Fibroblast of mammary gland (primary cell): ENCODE measurements at regions not wholly inside any gene's neighbourhood (a gene's known extent, or its start where the extent isn't known, plus 50 kb on each side); places are given as distances from the start of the nearest gene placed in this dataset.
A peak's percentile ranks its signal among the peaks of the same experiment; 100 is the strongest.
"Not testable (repeated sequence)": the region's sequence is repeated elsewhere in the genome, so short reads cannot be mapped to it uniquely, and the experiment has no call there.

Experiments
- DNase-seq: peaks from one replicate; pipeline ENCODE4 v3.0.0-alpha.2; 2010; ENCODE audit warnings: low read depth
- H3K4me3 ChIP-seq: 2 replicates; pipeline ENCODE4 v1.5.1; 2011; ENCODE audit warnings: low read depth, mild to moderate bottlenecking, low read length, moderate library complexity; ENCODE audit not compliant: control insufficient read depth
- TF ChIP-seq, protein P1 (sequence below): conservative IDR thresholded peaks from 2 replicates; pipeline ENCODE4 v1.5.1; 2011; ENCODE audit warnings: low read depth, low read length, inconsistent platforms; ENCODE audit not compliant: control insufficient read depth, insufficient read depth

DNA sequence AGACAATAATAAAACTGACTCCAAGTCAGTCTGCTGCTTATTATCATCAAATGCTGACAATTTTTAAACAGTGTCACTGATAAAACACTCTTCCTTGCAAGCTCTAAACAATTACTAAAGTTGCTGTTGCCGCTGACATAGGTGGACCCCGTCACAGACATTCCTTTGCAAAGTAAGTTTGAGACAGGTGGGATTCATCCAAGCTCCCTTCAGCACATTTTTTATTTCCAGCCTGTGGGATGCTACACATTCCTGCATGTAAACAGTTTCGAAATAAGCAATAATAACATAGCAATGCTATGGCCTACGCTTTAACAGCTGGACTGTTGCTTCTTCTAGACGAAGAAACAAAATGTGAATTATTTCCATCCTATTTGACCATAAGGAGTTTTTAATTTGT, 85.4 kb upstream of the HIF1A start:
- H3K4me3 ChIP-seq, result no peak overlapping the region
- no peak for DNase-seq

DNA sequence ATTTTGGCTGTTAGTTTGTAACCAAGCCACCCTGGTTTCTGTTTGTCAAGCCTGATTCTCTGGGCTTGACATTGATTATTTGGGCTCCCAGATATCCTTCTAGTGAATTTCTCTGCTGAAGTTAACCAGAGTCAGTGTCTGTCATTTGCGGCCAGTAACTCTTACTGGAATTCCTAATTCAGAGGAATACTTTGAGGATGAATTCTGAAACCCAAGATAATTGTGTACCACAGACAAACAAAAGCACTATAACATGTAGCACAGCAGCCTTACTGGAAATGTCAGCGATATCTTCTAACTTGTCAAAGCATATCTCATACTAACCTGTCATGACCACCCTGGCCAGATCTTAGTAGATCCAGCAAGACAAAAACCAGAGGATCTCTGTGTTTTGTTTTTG, 84.4 kb upstream of the HIF1A start:
- no peak overlapping the region for H3K4me3 ChIP-seq
- no peak for DNase-seq
- TF ChIP-seq, protein P1, sequence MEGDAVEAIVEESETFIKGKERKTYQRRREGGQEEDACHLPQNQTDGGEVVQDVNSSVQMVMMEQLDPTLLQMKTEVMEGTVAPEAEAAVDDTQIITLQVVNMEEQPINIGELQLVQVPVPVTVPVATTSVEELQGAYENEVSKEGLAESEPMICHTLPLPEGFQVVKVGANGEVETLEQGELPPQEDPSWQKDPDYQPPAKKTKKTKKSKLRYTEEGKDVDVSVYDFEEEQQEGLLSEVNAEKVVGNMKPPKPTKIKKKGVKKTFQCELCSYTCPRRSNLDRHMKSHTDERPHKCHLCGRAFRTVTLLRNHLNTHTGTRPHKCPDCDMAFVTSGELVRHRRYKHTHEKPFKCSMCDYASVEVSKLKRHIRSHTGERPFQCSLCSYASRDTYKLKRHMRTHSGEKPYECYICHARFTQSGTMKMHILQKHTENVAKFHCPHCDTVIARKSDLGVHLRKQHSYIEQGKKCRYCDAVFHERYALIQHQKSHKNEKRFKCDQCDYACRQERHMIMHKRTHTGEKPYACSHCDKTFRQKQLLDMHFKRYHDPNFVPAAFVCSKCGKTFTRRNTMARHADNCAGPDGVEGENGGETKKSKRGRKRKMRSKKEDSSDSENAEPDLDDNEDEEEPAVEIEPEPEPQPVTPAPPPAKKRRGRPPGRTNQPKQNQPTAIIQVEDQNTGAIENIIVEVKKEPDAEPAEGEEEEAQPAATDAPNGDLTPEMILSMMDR, result no peak

More for the DNA sequence above, 85.4 kb upstream of the HIF1A start:
- TF ChIP-seq, protein P1, result no peak

DNA sequence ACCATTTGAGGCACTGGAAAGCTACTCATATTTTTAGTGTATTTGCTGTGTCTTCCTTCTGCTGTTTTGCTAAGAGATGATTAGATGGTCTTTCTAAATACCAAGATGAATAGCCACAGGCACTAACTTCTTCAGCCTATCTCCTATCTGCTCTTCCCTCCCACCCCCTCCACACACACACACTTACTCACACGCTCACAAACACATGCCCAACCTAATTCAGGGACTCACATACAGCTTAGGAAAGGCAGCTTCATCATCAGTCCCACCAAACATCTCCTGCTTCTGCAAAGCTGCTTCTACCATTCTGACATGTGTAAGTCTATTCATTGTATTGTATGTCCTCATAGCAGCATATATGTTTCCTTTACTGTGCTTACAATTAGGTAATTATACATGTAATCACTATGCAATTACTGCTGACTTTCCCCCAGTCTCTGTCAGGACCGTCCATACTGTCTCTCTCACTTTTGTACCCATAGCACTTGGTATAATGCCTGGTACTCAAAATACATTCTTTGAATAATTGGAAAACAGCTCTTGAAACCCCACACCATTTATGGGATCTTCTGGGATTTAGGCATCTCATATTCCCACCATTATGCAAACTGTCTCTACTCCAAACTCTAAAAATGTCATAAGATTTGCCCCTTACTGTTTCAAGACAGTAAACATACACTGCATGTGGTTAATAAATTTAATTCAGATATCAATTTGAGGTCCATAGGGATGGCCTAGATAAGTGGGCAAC, 83.3 kb upstream of the HIF1A start:
- H3K4me3 ChIP-seq, result no peak overlapping the region
- TF ChIP-seq, protein P1, result no peak
- peak; percentile 40 for DNase-seq

DNA sequence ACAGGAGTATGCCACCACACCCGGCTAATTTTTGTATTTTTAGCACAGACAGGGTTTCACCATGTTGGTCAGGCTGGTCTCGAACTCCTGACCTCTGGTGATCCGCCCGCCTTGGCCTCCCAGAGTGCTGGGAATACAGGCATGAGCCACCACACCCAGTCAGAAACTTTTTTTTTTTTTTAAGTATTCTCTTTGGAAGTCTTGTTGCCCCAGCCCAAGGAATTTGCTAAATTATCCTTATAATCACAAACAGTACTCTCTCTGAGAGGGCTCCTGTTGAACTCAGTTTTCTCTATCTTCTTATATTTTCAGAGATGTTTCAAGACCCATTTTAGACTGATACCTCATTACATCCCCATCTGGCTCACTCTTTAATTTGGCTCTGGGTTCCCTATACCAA, 82.3 kb upstream of the HIF1A start:
- not testable (repeated sequence) for DNase-seq, H3K4me3 ChIP-seq

DNA sequence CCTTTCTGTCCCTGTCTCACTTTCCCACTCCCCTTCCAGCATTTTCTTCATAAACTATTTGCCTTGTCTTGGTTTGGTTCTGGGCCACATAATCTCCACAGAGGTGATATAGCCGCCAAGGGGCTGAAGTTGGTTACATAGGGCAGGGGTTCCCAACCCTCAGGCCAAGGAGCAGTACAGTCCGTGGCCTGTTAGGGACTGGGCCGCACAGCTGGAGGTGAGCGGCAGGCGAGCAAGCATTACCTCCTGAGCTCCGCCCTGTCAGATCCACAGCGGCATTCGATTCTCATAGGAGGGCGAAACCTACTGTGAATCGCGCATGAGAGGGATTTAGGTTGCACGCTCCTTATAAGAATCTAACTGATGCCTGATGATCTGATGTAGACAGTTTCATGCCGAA, 80.6 kb upstream of the HIF1A start:
- H3K4me3 ChIP-seq, result no peak overlapping the region
- TF ChIP-seq, protein P1, result no peak
- DNase-seq, result no peak

DNA sequence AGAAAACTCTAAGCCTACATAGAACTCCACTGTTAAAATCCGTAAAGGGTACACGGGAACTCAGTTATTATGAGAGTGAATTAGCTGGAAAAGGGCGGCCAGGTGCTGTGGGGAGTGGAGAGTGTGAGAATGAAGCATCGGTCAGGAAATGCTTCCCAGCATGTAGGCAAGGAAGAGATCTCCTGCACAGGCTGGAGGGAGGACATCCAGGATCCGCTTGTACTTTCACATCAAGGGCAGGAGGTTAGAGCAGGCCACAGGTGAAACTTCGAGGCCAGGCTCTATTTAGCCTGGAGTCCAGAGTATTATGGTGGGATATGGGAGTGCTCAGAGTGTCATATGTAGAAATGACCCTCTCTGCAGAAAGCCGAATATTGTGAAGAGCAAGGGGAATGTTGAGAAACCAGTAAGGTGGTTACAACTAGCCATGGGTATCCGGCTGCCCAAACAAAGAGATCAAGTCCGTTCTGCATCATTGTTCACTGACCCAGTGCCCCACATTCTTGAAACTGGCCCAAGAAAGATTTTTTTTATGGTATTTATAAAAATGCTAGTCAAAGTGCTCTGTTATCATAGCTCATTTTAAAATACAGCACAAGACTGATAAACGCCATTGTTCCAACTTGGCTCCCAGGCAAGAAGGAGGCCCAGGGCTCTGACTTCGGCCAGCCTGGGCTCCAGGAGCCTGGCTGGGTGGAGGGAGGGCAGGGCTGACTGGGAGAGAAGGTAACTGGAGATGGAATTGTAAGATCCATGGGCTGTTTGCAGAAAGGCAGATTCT, 79.4 kb upstream of the HIF1A start:
- no peak overlapping the region for H3K4me3 ChIP-seq
- DNase-seq, result no peak
- TF ChIP-seq, protein P1, result no peak

DNA sequence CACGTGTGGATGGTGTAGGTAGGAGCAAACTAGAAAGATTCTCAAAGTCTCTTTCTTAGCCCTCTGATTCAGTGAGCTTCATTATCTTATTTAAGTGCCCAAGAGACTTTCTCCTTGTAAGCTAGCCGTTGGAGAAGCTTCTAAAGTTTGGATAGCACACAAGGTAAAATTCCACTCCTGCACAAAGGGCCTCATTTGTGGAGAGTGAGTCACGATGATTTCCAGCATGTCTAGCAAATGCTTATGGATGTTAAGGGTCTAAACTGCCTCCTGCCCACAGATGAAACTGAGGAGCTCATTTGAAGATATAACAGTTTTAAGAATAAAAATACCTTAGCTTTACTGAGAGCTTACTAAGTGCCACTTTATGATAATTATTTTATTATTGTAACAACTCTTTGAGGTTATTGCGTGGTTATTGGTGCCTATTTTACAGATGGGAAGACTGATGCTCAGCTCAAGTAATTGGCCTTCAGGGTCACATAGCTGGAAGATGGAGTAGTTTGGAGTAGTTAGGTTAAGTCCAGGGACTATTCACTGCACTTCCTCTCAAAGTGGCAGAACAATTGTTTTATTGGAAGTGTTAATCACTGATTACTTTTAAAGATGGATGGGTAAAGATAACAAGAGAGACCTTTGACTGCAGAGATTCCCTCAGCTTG, 78.7 kb upstream of the HIF1A start:
- H3K4me3 ChIP-seq, result no peak overlapping the region
- TF ChIP-seq, protein P1, result no peak
- peak; percentile 78 for DNase-seq
